Vagina (tissue), 2 donors: ENCODE measurements at regions not wholly inside any gene's neighbourhood (a gene's known extent, or its start where the extent isn't known, plus 50 kb on each side); places are given as distances from the start of the nearest gene placed in this dataset.

Experiments used
- CTCF ChIP-seq, 3 experiments: fragments of 450-650 bp in 2 of 3; fragments of 200-600 bp in 1 of 3; sonication (generic) in 1 of 3; IDR thresholded peaks; one replicate each; pipeline ENCODE4 v1.5.1; 2017 to 2019; ENCODE audit warnings: antibody characterized with exemption in 3 of 3, mild to moderate bottlenecking in 2 of 3, moderate library complexity in 2 of 3
- POLR2A ChIP-seq, 2 donors: fragments of 450-650 bp; IDR thresholded peaks; one replicate each; pipeline ENCODE4 v1.6.1; 2017; ENCODE audit warnings: antibody characterized with exemption in 2 of 2, mild to moderate bottlenecking in 2 of 2, moderate library complexity in 2 of 2
- POLR2AphosphoS5 ChIP-seq, 2 donors: sonication (generic); formaldehyde crosslinking; IDR thresholded peaks; one replicate each; pipeline ENCODE4 v1.9.0; 2017; ENCODE audit warnings: antibody characterized with exemption in 2 of 2, mild to moderate bottlenecking in 2 of 2, low read depth in 1 of 2; ENCODE audit not compliant: insufficient read depth in 1 of 2

DNA sequence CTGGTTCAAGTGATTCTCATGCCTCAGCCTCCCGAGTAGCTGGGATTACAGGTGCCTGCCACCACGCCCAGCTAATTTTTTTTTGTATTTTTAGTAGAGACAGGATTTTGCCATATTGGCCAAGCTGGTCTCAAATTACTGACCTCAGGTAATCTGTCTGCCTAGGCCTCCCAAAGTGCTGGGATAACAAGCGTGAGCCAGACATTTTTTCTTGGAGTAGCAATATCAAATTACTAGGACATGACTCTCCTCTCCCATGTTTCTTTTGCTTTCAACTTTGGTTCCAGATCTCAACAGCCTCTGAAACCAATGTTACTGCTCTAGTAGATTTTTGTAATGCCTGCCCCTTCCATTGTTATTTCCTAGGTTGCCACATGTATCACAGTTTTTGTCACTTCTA is 462.0 kb downstream of the GBE1 start:
- no peak for TF ChIP-seq CTCF (IDR thresholded peaks at IDR 0.05)
- no peak for TF ChIP-seq POLR2A (IDR thresholded peaks at IDR 0.05)
- TF ChIP-seq POLR2AphosphoS5 (IDR thresholded peaks at IDR 0.05; ENCODE audit: insufficient read depth in 1 of 2, low read depth in 1 of 2): no peak
